Pulmonary artery endothelial cell (primary cell): ENCODE measurements at regions not wholly inside any gene's neighbourhood (a gene's known extent, or its start where the extent isn't known, plus 50 kb on each side); places are given as distances from the start of the nearest gene placed in this dataset.

Experiments
- DNase-seq: peaks from one replicate; pipeline ENCODE4 v3.0.0-alpha.2; 2011; ENCODE audit warnings: low read depth, low spot score

GRCh38 chr17:14818469-14818868, 446.7 kb downstream of the PMP22 start:
- no peak for DNase-seq

- DNase-seq: no peak
Measured at GRCh38 chr17:14815079-14815478, 450.0 kb downstream of the PMP22 start.

DNA sequence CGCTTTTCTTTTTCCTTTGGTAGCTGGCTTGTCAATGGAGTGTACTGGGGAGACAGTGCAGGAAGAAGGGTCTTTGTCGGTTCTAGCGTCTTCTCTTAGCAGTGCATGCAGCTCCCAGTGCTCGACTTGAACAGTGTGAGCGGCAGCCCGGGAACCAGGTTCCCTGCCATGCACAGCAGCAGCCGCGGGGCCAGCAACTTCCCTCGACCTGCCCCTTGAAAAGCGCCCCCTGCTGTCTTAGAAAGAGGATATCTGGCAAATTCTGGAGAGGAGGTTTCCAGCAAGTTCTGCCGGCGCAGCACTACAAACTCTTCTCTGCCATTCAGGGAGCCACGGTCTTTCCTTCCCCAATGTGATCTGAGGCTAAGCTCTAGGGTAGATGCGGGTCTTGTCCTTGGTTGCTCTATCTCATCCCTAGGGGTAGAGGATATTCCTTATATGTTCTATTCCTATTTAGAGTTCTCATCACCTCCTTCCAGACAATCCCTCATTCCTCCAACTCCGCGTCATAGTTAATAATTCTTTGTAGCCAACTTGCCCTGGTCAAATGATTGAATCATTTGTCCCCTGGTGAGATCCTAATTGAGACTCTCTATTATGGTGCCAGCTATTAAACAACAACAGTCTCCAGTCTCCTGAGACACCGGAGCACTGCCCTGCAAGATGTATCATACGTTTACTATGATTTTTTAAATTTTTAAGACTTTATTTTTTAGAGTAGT, 451.3 kb downstream of the PMP22 start:
- DNase-seq: no peak

- no peak for DNase-seq
Measured at GRCh38 chr17:14808425-14808824, 456.7 kb downstream of the PMP22 start.

- no peak for DNase-seq
Measured at GRCh38 chr17:14805348-14805747, 459.8 kb downstream of the PMP22 start.

- no peak for DNase-seq
Measured at GRCh38 chr17:14803826-14804225, 461.3 kb downstream of the PMP22 start.

DNA sequence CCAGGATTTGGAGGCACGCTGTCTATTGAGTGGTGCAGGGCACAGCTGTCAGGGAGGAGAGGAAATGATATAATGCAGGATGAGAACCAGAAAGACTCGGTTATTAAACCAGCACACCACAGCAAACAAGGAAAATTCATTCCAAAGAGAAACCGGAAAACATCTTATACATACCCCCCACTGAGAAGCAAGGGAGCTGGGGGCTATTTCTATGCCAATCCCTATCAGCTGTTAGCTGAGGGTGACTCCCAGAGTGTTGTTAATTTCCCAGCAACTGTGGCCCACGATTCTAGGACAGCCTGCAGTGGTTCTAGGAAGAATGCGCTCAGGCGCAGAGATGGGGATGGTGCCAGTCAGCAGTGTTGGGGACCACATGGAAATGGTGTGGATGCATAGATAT, 467.3 kb downstream of the PMP22 start:
- DNase-seq: no peak

DNA sequence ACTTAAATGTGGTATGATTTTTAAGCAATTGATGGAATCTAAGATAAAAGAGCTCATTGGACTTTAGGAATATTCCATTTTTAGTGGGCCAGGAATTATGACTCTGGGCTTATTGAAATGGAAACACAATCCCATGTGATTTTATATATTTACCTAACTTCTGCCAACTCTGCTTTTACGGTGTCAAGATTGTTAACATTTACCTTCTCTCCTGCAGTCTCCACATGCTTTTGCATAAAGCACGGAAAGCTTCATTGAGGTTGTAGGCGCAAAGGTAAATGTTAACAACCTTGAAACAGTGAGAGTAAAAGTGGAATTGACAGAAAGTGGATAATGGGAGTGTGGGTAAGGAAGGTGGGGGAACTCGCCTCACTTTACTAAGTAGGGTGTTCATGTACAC, 468.1 kb downstream of the PMP22 start:
- DNase-seq: no peak

DNA sequence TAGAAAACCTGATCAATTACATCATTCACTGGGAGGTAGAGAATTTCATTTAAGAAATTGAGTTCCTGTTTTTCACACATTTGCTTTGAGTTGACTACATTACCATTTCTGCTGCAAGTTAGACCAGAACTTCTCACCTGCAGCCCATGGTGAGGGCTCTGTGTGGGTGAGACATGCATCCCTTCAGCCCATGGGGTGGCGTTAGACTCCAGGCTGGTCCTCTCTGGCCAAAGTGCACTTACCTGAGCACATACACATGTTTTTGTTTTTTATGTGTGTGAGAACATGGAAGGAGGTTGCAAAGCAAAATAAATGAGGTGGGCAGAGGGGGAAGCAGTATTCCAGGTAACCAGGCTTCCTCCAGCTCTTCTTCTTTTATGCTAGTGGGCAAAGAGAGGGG, 470.2 kb downstream of the PMP22 start:
- no peak for DNase-seq

DNA sequence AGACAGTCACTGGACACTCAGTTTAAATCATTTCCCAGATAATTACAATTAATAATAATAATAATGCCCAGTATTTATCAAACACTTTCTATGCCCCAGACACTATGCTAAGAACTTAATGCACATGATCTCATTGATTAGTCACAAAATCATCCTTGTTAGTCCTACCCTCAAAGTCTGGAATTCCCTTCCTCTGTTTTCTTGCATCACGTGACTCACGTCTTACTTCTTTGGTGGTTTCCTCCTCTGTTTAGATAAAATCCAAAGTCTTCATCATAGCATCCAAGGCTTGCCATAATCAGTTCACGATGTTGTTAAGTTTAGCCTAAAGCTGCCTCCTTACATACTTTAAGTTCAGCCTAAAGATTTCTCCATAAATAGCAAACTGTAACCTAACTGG, 471.9 kb downstream of the PMP22 start:
- no peak for DNase-seq

DNA sequence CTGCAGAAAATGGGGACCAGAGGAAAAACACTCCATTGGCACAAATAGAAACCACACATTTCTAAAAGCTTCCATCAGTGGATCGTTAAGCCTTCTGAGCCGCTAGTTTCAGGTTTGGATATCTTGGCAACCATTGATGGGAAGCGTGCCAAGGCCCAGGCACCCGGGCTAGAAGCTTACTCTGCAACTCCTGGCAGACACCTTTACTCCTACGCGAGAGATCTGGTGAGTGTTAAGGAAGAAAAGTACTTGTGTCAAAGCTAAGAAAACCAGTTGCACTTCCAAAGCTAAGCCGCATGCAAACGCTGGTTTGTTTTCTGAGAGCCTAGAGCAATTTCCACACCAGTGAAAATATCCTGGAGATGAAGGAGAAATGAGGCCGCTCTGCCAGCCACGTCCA, 472.4 kb downstream of the PMP22 start:
- DNase-seq: no peak

DNA sequence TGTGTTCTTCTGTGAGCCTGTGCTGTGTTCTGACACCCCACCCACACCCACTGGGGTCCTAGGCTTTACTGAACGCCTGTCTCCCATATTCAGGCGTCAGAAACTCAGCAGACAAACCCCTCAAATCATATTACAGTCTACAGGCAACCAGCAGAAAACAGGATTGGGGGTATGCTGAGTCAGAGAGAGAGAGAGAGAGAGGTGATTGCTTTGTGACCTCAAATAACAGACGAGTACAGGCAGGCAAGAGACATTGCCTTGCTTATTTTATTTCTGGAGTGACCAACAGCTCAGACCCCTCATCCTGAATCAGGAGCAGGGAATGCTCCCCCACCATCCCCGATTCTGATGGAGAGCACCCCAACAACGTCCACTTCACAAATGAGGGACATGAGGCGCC, 473.9 kb downstream of the PMP22 start:
- no peak for DNase-seq

GRCh38 chr17:14790521-14790920, 474.6 kb downstream of the PMP22 start:
- DNase-seq: no peak

DNA sequence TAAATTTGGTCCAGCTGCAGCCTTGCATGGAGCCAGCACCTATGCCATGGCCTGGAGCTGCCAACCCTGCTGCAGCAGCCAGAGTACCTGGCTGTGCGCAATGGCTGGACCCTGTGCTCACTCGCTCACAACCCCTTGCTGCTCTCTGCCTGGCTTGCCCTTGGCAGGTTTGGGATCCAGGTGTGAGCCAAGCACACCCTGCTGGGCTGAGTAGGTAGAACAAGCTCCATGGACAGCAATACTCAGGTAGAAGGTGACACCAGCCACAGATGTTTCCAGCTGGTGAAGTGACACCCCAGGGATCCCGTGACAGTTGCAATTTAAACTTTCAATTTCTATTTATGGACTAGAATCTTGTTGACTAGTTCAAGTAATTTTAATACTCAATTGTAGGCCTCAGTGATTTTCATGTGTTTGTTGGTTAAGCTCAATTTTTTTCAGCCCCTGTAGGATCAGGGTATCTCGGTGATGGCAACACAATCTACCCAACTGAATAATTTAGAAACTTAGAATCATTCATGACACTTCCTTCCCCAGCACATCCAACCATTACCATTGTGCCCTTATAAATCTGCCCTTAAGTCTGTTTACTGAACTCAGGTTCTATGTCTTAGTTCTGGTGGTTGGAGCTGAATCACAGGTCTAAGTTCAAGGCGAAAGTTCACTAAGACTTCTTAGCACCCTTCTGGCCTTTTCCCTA, 480.0 kb downstream of the PMP22 start:
- DNase-seq: no peak

DNA sequence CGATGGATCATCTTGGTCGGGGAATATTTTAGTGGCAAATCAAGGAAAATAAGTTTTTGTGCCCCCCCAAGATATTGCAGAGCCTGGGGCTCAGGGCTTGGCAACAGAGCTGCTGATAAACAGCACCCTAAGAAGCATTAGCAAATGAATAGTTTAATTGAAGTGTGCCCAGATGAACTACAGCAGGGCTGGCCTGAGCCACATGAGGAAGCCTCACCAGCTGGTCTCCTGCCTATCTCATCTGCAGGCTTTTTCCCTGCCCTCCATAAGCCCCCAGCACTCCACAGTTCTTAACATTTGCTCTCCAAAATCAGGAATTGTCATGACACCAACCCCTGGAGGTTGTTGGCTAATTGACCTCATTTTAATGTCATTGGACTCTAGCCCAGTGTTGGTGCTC, 480.2 kb downstream of the HS3ST3B1 start:
- no peak for DNase-seq

GRCh38 chr17:14780097-14780651, 479.3 kb downstream of the HS3ST3B1 start:
- no peak for DNase-seq

- no peak for DNase-seq
Measured at GRCh38 chr17:14779241-14779640, 478.4 kb downstream of the HS3ST3B1 start.

DNA sequence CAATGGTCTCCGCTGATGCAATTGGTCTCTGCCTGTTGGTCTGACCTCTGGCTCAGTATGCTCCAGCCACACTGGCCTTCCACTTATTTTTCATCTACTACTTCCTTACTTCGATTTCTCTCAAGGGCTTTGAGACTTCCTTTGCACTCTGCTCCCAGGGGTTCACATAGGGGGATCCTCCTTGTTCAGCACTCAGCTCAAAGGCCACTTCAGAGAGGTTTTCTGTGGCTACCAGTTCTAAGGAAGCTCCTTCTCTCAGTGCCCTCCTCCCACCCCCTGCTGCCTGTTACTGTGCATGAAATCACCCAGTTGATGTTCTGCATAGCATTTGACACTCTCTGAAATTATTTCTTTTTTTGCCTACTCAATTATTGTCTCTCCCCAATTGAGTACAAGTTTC, 476.4 kb downstream of the HS3ST3B1 start:
- DNase-seq: no peak

GRCh38 chr17:14776791-14777190, 475.9 kb downstream of the HS3ST3B1 start:
- no peak for DNase-seq

DNA sequence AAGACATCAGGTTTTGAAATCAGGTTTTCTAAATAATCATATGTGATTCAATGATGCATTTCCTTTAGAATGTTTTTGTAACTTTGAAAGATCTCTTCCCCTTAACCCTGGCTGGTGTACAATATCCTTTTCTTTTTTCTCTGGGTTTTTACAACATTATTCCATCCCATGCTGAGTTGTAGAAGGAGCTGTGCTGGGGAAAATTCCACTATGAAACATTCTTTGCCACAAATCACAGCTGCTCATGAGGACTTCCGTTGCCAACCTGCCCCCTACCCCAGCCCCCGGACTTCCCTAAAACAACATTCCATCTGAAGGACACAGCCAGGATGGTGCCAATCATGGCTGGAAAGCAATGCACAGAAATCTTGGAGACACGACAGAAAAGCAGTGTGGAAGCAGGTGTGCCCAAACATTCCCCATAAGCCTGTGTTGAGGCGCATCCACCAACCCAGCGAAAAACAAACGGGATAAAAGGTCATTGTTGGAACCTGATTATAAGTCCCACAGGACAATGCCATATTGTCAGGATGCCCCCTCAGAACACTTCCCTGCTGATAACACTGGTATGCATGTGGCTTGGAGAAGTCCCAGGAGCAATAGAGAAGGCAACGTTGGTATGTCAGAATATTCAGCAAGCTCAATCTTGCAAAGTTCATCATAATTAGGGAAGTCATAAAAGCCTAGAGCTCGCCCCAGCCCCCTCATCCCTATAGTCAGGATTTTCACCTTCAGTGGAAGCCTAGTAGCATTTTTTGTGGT, 475.0 kb downstream of the HS3ST3B1 start:
- DNase-seq: no peak

GRCh38 chr17:14774774-14775173, 473.9 kb downstream of the HS3ST3B1 start:
- DNase-seq: no peak

GRCh38 chr17:14772776-14773175, 471.9 kb downstream of the HS3ST3B1 start:
- DNase-seq: no peak
